NK-92 treated with Interleukin-12 subunit alpha and Interleukin-12 subunit beta, amount 100 ng/mL, for 24 hours (cell line): ENCODE measurements at regions not wholly inside any gene's neighbourhood (a gene's known extent, or its start where the extent isn't known, plus 50 kb on each side); places are given as distances from the start of the nearest gene placed in this dataset.

ENCODE experiments used
- DNase-seq: peaks from one replicate; lab custom pipeline; 2025; lab: John Stamatoyannopoulos, UW

DNA sequence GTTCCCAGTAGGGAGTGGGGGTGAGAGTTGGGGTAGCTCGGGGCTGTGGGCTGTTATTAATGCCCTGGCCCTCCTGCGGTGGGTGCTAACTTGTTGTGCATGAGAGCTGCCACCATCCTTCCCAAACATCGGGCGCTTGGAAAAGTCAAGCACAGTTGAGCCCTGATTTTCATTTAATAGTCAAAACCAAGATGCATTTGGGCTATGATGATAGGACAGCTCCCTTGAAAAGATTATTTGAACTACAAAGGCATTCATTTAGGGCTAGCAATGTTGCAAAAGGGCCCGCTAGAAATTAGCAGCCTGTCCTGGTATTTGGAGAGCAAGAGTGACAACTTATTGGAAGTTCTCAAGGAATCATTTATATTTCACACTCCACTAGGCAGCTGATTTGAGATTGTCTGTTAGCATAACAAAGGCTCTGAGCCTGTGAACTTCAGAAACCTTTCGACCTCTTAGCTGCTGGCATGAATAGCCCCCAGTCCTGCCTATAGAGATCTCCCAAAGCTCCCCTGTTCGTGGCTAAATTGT lies 128.2 kb upstream of the TMEM161B start:
- no peak for DNase-seq

DNA sequence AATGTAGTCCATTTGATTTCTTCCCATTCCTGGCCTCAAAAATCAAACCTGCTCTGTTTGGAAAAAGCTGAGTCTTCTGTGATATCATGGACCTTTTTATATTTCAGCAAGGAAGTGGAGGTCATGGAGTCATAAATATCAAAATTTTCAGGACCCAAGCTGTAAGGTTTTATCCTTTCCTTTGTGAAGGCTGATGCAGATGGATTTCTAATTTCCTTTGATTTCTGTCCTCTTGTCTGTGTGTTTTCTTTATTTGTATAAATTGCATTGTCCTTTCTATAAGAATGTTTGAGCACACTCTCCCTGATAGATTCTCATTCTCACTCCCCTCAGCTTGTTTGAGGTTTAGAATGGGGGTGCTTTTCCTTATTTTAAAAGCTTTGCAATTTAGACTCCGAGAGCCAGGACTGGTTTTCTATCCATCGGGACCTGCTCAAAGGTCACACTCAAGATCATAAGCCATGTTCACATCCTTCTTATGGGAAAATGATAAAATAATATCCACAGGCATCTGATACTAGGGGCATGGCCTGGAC lies 127.4 kb upstream of the TMEM161B start:
- no peak for DNase-seq

DNA sequence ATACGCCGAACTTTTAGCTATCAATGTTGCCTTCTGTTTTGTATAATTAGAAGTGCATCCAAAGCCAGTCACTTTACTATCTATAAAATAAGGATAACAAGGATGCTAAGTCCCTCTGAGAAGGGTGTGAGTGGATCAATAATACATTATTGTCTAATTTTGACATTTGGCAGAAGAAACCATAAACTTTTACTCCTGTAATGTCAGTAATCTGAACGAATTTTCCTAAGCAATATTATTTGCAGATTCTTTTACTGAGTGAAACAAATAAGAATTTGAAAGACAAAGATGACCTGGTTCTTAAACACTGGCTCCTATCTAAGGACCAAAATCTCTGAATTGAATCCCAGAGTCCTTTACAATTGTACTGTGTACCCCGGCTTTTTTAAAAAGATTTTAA lies 126.6 kb upstream of the TMEM161B start:
- no peak for DNase-seq

DNA sequence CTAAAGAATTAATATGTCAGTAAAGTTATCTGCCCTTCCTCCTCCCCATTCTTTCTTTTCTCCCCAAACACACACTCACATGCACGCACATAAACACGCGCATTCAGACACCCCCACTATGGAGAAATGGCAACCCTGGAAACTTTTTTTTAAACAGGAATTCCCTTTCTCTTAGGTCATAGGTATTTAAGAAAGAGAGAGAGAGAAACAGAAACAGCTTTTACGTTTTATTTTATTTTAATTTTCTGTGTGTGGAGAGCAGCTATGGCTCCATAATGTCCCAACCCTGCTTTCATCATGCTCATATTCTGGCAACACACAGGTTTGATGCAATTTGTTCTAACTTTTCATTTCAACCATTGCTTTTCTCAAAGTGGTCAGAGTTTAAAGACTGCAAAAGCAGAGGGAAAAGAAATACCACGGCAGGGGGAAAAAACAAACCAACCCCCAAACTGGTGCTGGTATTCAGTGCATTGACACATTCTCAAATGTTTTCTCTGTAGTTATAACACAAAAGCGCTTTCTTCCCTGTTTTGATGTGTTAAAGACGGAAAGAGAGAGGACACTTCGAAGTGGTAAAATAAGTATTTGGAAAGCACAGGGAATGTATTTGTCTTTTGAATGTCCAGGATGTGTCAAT lies 126.0 kb upstream of the TMEM161B start:
- DNase-seq, result no peak

DNA sequence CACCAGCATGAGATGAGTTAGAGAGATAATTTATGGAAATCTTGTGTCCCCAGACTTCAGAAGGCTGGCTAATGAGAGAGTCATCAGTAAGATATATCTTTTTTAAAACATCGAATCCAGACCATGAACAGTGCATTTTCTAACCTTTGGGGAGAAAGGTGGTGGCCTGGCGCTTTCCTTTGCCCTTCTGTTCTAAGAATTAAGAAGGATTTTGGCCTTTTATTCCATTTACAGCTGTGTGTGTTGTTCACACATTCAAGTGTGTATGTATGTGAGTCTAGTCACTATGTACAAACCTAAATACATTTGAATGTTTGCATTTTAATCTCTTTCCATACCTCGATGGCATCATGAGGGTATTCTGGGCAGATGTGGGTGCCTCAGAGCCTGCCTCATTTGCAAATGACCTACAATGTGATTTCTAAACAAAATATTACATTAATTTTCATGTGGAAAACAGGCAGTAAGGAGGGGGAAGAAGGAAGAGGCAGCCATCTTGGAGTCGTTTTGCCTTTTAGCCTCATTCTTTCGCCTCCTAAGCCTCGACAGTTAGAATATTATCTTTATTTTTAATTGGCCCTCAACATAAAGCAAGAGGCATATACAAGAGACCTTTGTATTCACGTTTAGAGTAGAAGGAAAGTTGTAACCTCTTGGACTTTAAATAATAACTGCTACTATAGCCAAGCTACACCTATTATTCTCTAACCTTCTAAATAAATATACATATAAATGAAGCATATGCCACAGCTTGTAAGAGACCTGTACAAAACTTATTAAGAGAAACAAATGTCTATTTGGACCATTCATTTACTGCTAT lies 125.3 kb upstream of the TMEM161B start:
- DNase-seq, result no peak

DNA sequence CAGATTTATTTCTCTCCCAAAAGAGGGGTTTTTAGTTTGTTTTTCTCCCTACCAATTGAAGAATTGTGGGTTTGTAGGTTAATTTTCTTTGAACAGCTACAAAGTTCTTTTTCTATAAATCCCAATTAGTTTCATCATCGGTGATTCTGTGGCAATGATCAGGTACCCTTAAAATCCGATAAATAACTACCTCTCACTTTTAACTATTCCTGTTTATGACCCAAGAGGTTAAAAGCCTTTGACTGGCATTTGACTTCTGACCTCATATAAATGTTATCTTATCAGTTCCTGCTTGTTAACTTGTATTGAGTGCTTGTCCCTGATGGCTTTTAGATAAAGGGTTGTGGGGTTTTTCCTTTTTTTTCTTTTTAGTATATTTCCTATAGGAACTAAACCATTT lies 124.4 kb upstream of the TMEM161B start:
- no peak for DNase-seq

DNA sequence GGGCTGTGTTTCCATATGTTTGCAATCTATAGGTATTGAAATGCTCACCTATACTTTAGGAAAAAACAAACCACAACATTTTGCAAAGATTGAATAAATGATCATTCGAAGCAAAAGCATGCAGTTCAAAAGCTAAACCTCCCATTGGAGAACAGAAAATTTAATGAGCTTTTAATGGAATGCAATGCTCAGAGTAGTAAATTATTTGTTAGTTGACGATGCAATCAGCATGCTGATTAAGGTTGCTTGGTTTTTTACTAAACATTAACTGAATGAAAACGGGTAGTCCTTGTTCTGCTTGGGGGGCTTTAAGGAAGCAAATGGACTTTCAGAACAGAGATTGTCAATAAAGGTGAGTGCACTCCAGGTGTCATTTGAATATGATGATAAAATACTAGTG lies 123.3 kb upstream of the TMEM161B start:
- DNase-seq, result no peak

DNA sequence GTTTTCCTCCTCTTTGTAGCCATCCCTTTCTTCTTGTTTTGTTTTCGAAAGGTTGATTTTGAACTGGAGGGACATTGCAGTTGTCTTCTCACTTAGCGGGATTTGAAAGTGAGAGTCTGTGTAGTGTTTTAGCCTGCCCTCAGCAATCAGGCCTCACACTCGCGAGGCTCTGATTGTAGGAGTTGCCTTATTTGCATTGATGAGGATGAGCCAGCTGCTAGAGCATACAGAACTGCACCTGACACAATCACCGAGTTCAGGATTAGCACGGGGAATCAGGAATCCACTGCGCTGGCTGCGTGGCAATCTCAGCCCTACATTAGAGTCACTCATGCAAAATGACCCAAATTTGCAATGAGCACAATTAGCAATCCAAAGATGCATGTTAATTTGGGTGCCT lies 122.5 kb upstream of the TMEM161B start:
- no peak for DNase-seq

DNA sequence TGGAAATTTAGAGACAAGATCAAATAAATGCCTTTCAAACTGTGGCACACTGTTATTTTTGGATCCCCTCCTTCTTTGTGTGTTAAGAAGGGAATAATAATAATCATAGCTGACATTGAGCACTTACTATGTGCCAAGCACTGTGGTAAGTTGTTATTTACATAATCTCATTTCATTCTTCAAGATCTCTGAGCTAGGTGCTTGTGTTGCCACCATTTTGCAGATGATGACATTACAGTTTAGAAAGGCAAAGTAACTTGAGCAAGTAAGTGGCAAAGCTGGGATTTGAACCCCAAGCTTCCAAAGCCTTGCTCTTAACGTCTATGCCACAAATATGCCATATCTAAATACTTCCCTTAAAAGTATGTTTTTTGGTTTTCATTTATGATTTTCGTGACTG lies 121.8 kb upstream of the TMEM161B start:
- no peak for DNase-seq

DNA sequence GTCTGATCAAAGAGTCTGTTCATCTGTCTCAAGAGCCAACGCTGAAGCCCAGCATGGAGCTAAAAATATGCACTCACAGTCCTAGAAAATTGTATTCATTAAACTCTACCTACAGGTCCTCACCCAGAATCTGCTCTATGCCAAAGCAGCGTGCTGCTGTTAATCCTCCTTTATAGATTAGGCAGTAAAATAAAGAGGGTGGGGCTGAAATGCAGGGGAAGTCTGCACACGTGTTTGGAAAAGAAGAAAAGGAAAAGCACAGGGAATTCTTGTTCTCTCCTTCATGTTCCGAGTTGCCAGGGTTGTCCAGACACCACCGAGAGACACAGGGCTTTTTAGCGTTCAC lies 121.4 kb upstream of the TMEM161B start:
- DNase-seq, result no peak

DNA sequence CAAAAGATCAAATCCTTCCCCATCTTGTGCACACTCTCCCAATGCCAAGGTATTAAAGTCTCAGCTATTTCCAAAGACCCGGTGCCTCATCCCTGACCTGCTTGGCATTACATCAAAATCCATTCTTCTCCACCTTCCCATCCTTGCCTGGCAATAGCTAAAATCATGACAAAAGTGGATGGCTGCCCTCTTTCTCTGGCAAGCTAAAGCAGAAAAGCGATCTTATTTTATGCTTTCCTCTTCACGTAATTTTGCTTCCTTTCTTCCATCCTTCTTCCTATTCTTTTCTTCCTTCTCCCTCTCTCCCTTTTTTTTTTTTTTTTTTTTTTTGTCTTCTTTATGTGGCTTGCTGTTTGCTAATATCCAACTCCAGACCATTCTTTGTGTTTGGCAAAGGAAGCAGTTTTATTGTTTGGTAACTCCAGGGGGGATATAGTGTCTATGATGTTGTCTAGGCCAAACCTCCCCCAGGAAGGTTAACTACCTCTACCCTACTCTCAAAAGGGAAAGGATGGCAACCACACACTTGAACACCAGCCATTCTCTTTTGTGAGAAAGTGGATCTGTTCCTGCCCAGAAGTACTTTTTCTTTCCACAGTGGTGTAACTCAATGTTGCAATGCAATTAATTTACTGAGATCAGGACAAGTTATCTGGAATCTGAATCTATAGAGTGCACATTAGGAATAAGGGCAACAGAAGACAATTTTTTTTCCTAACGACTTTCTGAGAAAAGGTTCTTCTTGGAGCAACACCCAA lies 120.9 kb upstream of the TMEM161B start:
- no peak for DNase-seq

DNA sequence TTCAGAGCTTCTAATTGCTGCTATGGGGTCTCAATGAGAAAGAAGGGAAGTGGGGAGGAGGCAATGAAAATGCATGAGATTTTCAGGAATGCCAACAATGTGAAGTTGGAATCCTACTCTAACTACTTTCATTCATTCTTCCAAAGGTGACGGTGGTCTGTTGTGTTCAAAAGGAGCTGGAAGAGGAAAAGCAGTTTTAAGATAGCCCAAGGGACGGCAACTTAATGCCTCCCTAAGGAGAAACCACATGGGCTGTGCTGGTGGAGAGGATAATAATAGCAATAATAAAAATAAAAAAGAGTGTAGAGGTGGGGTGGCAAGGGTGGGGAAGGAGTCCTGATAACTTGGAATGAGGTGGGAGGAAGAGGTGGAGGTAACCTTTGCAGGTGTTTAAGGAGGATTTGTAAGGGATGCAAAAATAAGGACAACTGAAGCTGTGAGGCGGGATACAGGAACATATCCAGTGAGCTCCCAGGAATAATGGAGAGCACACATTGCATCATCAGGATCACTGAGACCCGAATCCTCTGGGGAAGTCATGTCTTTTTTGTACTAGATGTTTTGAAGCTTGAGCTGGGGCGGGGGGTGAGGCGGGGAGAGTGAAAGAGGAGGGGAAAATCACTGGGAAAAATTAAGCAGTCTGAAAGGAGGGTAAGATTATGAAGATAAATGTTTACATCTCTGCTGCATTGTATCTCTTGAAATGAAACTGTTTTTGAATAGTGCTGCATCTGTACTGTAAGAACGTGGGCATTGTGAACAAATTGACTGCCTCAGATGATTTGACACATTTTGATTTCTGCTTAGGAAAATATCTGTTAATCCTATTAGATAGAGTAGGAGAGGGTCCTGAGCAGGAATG lies 120.1 kb upstream of the TMEM161B start:
- no peak for DNase-seq

DNA sequence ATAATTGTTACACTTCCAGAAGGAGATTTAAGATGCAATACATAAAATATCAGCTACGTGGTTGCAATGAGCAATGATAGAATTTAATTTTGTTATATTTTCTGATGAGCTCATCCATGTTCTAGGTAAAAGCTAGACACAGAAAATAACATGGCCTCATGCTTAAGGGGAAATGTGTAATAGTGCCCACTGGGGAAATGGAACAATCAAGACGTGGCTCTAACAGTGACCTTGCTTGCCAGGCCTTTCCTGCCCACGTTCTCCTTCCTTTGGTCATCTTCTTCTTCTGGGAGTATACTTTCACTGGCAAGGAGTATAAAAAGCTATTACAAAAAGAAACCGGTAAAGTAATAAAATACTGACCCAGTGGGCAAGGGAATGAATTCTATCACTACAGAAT lies 116.2 kb upstream of the TMEM161B start:
- DNase-seq, result no peak

DNA sequence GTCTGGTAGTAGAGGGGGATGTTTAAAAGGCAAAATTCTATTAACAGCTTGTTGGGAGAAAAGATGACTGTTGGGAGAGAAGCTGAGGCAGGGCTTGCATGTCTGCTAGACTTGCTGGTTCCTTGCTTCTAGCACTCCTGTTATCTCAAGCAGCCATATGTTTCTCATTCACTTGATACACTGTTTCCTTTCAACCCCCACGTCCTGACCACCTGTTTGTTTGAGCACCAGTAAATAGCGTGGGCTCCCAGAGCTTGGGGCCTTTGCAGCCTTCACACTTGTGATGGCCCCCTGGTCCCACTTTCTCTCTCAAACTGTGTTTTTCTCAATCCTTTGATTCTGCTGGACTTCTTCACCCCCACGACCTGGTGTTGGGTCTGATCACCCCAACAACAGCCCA lies 111.7 kb upstream of the TMEM161B start:
- no peak for DNase-seq

DNA sequence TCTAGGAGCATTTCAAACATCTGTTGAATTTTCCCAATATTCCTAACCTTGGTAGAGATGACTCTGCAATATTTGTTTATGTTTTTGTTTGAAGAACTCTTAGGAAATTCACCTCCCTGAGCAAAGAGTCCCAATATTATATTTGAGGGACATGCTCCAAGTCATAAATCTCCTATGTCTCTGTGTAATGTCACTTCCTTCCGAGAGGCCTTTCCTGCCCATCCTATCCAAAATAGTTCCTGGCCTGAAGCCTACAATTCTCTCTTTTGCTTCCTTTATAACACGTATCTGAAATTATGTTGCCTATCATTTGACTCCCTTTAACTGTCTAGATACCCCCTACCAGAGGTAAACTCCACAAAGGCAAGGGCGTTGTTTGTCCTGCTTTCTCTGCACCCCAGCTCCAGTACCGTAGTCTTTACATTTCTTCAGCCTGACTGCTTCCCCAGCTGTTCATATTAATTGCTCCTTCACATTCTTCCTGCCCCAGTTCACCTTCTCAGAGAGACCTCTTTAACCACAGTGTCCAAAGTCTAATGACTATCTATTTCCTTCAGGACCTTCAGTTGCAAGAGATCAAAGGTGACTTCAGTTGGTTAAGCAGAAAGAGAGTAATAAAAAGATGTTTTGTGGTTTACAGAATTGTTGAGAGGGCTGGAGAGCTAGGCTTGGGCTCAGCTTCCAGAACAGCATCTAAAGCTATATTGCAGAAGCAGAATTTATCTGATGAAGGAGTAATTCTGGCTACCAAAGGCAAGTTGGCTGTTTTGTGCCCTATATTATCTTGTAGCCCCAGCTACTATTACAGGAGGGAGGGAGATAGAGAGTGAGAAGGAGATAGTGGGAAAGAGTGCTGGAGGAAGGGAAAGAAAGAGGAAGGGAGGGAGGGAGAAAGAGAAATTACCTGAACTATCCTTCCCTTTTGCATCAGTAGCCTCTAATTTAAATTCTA lies 109.3 kb upstream of the TMEM161B start:
- no peak for DNase-seq

DNA sequence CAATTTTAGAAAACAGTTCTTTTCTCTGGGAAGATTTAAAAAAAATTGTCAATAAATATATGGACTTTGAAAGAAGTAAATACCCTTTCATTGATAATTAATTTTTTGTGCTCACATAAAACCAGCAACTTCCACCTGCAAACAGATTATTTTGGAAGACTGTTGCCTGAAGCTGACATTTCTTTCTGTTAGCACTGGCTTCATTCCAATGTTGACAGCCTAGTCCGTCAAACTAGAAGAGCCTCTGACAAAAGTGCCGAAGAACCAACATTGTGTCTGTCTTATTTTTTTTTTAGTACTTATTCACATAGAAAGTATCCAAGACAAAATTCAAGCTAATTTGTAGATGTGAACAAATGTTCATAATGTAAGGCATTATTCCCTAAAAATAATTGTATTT lies 108.6 kb upstream of the TMEM161B start:
- no peak for DNase-seq

DNA sequence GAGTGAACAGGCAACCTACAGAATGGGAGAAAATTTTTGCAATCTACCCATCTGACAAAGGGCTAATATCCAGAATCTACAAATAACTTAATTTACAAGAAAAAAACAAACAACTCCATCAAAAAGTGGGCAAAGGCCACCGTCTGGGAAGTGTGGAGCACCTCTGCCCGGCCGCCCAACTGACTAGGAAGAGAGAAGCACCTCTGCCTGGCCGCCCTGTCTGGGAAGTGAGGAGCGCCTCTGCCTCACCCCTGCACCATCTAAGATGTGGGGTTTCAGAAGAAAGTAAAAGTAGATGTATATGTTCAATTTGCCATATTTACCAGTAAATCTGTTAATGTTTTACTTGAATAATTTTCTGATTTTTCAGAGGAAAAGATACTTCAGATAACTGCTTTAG lies 108.1 kb upstream of the TMEM161B start:
- no peak for DNase-seq

DNA sequence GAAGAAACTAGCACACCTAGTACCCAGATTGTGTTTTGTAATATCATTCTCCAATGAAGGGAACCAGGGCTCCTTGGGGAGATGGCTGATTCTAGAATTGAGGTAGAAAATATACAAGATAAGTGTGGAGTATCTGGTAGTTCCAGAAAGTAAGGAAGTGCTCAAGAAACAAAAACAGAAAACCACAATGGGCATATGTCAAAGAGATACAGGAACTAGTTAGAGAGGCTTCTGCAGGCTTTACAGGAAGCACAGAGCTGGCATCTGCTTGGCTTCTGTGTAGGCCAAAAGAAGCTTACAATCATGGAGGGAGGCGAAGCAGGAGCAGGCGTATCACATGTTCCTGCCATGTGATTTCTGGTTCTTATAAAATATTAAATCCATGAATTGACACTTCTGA lies 105.7 kb upstream of the TMEM161B start:
- no peak for DNase-seq

DNA sequence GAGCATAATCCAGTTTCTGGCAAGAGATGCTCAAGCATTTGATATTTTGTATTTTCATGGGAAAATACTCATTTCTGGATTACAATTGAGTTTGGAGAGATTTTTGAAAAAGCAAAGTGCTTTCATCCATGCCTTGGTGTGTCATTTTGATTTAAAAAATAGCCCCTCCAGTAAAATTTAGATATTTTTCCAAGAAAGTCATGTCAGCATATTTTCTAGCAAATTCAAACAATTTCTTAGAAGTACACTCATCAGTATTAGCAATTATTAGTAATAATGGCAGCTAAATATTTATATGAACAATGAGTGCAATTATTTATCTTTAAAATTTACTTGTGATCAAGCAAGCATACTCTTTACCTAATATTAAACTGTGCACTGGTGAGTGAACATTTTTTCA lies 102.2 kb upstream of the TMEM161B start:
- DNase-seq, result no peak

DNA sequence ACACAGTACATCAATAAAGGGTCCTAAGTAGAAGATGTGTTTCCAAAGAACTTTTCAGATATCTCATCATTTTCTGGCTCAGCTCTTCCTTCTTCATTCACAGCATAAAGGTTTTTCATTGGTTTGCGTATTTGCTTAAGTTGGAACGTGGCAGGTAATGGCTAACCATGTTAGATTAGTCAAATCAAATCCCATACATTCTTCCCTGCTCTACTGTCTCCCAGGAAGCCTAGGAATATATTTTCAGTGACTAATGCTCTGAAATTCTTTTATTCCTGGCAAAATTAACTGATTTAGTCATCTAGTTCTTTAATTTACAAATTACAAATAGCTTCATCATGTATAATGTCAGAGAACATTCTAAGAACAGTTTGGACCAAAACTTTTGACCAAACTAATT lies 99.6 kb upstream of the TMEM161B start:
- no peak for DNase-seq

DNA sequence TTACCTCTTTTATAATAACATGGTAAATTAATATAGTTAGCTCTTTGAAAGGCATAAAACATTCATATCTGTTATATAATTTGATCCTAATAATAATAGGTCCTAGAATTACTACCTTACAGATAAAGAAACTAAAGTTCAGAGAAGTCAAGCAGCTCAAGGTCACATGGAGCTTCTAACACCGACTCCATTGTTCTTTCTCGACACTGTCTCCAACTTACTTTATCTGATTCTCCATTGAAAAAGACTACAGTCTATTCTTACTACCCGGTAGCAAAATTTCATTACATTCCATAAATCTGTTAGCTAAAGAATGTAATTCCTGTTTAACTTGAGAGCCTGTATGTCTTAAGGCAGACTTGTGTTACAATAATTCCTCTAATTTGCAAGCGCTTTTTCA lies 96.3 kb upstream of the TMEM161B start:
- no peak for DNase-seq
